ENCODE measurements at regions not wholly inside any gene's neighbourhood (a gene's known extent, or its start where the extent isn't known, plus 50 kb on each side); places are given as distances from the start of the nearest gene placed in this dataset.

DNA sequence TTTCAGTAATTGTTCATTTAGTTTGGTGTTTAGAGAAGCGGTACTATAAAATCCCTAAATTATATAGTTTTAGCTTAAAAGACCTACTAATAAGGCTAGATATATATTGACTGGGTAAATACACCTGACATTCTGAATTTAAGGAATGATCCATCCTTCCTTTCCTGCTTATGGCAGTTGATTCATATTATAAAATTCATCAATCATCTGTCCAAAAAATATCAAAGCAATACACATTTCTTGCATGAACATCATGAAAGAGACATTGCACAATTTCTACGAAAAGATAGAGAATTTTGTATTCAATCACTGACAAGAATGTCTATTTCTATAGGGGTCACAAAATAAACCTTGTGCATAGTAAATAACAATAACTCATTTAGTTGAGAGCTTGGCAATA, 514.9 kb downstream of the SLITRK6 start:
- Histone ChIP-seq H3K27me3 (replicated peaks in 1 of 4; ENCODE audit: control extremely low read depth in 1 of 4, control insufficient read depth in 3 of 4, insufficient read depth in 4 of 4, low read length in 3 of 4) (no peaks in the 10 kb centered on the region), H3K4me1 (ENCODE audit: control insufficient read depth in 2 of 2, insufficient read depth in 2 of 2, low read length in 2 of 2) (no peaks in the 10 kb centered on the region), H2AFZ (ENCODE audit: insufficient read depth, low read depth, low read length, poor library complexity, severe bottlenecking) (no peak overlapping the region), H3K36me3 (replicated peaks in 1 of 2; ENCODE audit: control extremely low read depth in 1 of 2, control insufficient read depth in 1 of 2, extremely low read depth in 1 of 2, insufficient read depth in 2 of 2, low read length in 1 of 2) (no peaks in the 10 kb centered on the region), H3K9me3 (ENCODE audit: control extremely low read depth in 1 of 3, control insufficient read depth in 2 of 3, insufficient read depth in 1 of 3, low read length in 2 of 3) (peaks cover 0 to 8% (median 0%) of the 10 kb centered on the region in 3 donors), H3K9ac (ENCODE audit: low read length) (no peak overlapping the region), H3K4me3 (ENCODE audit: control extremely low read depth in 1 of 5, extremely low read depth in 1 of 5, insufficient read depth in 1 of 5, low read depth in 2 of 5, low read length in 4 of 5) (no peak overlapping the region), H4K20me1 (ENCODE audit: control insufficient read depth, insufficient read depth, low read length, poor library complexity, severe bottlenecking) (no peaks in the 10 kb centered on the region), H3K27ac (ENCODE audit: low read length in 2 of 2) (no peak overlapping the region), H3K4me2 (replicated peaks; ENCODE audit: low read depth, low read length, poor library complexity, severe bottlenecking) (no peak overlapping the region), H3K79me2 (ENCODE audit: control insufficient read depth, insufficient read depth, low read length) (no peaks in the 10 kb centered on the region)
- Mint-ChIP-seq H3K4me1 (no peaks in the 10 kb centered on the region), H3K4me3 (no peak overlapping the region), H3K9me3 (ENCODE audit: insufficient read depth) (peaks cover 2% of the 10 kb centered on the region), H3K27me3 (no peaks in the 10 kb centered on the region), H3K27ac (no peak overlapping the region)
- WGBS (ENCODE audit: insufficient coverage) = no CpG with 5 or more reads among the region's 2 CpGs
- POLR2A ChIA-PET = no interaction called here
- CTCF ChIA-PET = interaction anchor here (0.6 kb wide), 1 partner anchor 20 kb away, joined by 5 read pairs; no protein-coding TSS in a partner anchor
- DNase-seq = no peak
- ATAC-seq (ENCODE audit: low read depth) = no peak
- TF ChIP-seq EZH2 (IDR thresholded peaks at IDR 0.05; ENCODE audit: borderline replicate concordance, insufficient read depth, low read depth, low read length, poor library complexity, severe bottlenecking) = no peak
- TF ChIP-seq, protein P1, sequence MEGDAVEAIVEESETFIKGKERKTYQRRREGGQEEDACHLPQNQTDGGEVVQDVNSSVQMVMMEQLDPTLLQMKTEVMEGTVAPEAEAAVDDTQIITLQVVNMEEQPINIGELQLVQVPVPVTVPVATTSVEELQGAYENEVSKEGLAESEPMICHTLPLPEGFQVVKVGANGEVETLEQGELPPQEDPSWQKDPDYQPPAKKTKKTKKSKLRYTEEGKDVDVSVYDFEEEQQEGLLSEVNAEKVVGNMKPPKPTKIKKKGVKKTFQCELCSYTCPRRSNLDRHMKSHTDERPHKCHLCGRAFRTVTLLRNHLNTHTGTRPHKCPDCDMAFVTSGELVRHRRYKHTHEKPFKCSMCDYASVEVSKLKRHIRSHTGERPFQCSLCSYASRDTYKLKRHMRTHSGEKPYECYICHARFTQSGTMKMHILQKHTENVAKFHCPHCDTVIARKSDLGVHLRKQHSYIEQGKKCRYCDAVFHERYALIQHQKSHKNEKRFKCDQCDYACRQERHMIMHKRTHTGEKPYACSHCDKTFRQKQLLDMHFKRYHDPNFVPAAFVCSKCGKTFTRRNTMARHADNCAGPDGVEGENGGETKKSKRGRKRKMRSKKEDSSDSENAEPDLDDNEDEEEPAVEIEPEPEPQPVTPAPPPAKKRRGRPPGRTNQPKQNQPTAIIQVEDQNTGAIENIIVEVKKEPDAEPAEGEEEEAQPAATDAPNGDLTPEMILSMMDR (IDR thresholded peaks at IDR 0.05) = no peak
- intact Hi-C loops (cut with micrococcal nuclease) = no loop called here

DNA sequence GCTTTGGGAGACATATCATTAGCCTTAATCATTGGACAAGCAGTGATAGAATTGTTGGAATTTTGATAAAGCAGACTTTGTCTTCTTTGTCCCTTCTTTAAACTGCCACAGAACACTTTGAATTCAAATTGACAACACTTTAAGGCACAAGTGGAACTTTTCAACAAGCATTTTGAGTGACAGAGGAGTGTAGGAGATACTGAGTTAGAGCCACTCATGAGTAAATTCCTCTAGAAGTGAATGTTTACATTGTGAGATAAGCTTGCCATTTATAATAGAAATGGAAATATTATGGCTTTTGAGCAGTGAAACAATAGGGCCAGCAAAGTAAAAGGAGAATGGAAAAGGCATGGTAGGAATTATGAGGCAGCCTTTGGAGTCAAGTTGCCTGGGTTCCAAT, 515.8 kb downstream of the SLITRK6 start:
- DNase-seq = no peak
- Histone ChIP-seq H3K27me3 (replicated peaks in 1 of 4; ENCODE audit: control extremely low read depth in 1 of 4, control insufficient read depth in 3 of 4, insufficient read depth in 4 of 4, low read length in 3 of 4) (no peaks in the 10 kb centered on the region), H3K79me2 (ENCODE audit: control insufficient read depth, insufficient read depth, low read length) (no peaks in the 10 kb centered on the region), H3K9ac (ENCODE audit: low read length) (no peak overlapping the region), H3K27ac (ENCODE audit: low read length in 2 of 2) (no peak overlapping the region), H2AFZ (ENCODE audit: insufficient read depth, low read depth, low read length, poor library complexity, severe bottlenecking) (no peak overlapping the region), H4K20me1 (ENCODE audit: control insufficient read depth, insufficient read depth, low read length, poor library complexity, severe bottlenecking) (no peaks in the 10 kb centered on the region), H3K36me3 (replicated peaks in 1 of 2; ENCODE audit: control extremely low read depth in 1 of 2, control insufficient read depth in 1 of 2, extremely low read depth in 1 of 2, insufficient read depth in 2 of 2, low read length in 1 of 2) (no peaks in the 10 kb centered on the region), H3K4me2 (replicated peaks; ENCODE audit: low read depth, low read length, poor library complexity, severe bottlenecking) (no peak overlapping the region), H3K4me1 (ENCODE audit: control insufficient read depth in 2 of 2, insufficient read depth in 2 of 2, low read length in 2 of 2) (no peaks in the 10 kb centered on the region), H3K4me3 (ENCODE audit: control extremely low read depth in 1 of 5, extremely low read depth in 1 of 5, insufficient read depth in 1 of 5, low read depth in 2 of 5, low read length in 4 of 5) (no peak overlapping the region), H3K9me3 (ENCODE audit: control extremely low read depth in 1 of 3, control insufficient read depth in 2 of 3, insufficient read depth in 1 of 3, low read length in 2 of 3) (peaks cover 0 to 4% (median 0%) of the 10 kb centered on the region in 3 donors)
- H3K27ac Mint-ChIP-seq = no peak overlapping the region
- TF ChIP-seq EZH2 (IDR thresholded peaks at IDR 0.05; ENCODE audit: borderline replicate concordance, insufficient read depth, low read depth, low read length, poor library complexity, severe bottlenecking) = no peak
- TF ChIP-seq, protein P1 (IDR thresholded peaks at IDR 0.05) = no peak
- H3K4me3 Mint-ChIP-seq = no peak overlapping the region
- no peaks in the 10 kb centered on the region for H3K27me3 Mint-ChIP-seq
- no peaks in the 10 kb centered on the region for H3K9me3 Mint-ChIP-seq (ENCODE audit: insufficient read depth)
- no peak for ATAC-seq (ENCODE audit: low read depth)
- intact Hi-C loops (cut with micrococcal nuclease) = no loop called here
- ChIA-PET CTCF (no interaction called here), POLR2A (no interaction called here)
- no peaks in the 10 kb centered on the region for H3K4me1 Mint-ChIP-seq

Data from B cell (primary cell).